AG10803 (cell line): ENCODE measurements at regions not wholly inside any gene's neighbourhood (a gene's known extent, or its start where the extent isn't known, plus 50 kb on each side); places are given as distances from the start of the nearest gene placed in this dataset.

Experiments
- DNase-seq: peaks from one replicate; pipeline ENCODE4 v3.0.0; 2010; ENCODE audit warnings: low read depth
- H3K4me3 ChIP-seq: 2 replicates; pipeline ENCODE4 v1.5.1; 2011; ENCODE audit warnings: mild to moderate bottlenecking, low read length, control low read depth
- CTCF ChIP-seq: conservative IDR thresholded peaks from 2 replicates; pipeline ENCODE4 v1.5.1; 2011; ENCODE audit warnings: mild to moderate bottlenecking, low read length, control low read depth, inconsistent platforms

GRCh38 chr4:17370818-17371217, 141.1 kb downstream of the QDPR start:
- TF ChIP-seq CTCF, result no peak
- DNase-seq, result no peak
- no peak overlapping the region for H3K4me3 ChIP-seq

GRCh38 chr4:17368408-17368807, 143.5 kb downstream of the QDPR start:
- H3K4me3 ChIP-seq, result no peak overlapping the region
- DNase-seq, result no peak
- TF ChIP-seq CTCF, result no peak

GRCh38 chr4:17367201-17367600, 144.7 kb downstream of the QDPR start:
- no peak for TF ChIP-seq CTCF
- H3K4me3 ChIP-seq, result no peak overlapping the region
- peak; percentile 30 for DNase-seq

GRCh38 chr4:17366496-17366895, 145.4 kb downstream of the QDPR start:
- TF ChIP-seq CTCF, result no peak
- peak; percentile 59 for DNase-seq
- no peak overlapping the region for H3K4me3 ChIP-seq

- TF ChIP-seq CTCF, result no peak
- no peak for DNase-seq
- no peak overlapping the region for H3K4me3 ChIP-seq
Observed at GRCh38 chr4:17362430-17362829, 149.5 kb downstream of the QDPR start.

GRCh38 chr4:17358241-17358640, 153.6 kb downstream of the QDPR start:
- TF ChIP-seq CTCF, result no peak
- no peak overlapping the region for H3K4me3 ChIP-seq
- DNase-seq, result peak; percentile 59

GRCh38 chr4:17356926-17357325, 155.0 kb downstream of the QDPR start:
- TF ChIP-seq CTCF, result no peak
- H3K4me3 ChIP-seq, result no peak overlapping the region
- DNase-seq, result no peak
